ENCODE measurements at regions not wholly inside any gene's neighbourhood (a gene's known extent, or its start where the extent isn't known, plus 50 kb on each side); places are given as distances from the start of the nearest gene placed in this dataset.
"Not testable (repeated sequence)": the region's sequence is repeated elsewhere in the genome, so short reads cannot be mapped to it uniquely, and the experiment has no call there.

DNA sequence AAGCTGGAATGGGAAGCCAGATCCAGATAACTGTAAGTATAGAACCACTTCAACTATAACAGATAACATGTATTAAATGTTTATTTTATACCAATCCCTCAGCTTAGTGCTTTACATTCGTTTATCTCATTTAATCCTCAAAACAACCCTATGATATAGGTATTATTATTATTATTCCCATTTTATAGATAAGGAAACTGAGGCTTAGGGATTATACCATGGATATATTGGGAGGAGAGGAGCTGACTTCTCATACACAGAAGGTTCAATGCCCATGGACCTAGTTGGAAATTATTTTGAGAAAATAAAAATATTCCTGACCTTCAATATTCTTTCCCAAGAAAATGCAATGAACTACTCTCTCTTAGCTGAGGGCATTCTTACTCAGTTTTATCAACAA is 140.4 kb upstream of the C11orf58 start:
- TF ChIP-seq, protein P1, sequence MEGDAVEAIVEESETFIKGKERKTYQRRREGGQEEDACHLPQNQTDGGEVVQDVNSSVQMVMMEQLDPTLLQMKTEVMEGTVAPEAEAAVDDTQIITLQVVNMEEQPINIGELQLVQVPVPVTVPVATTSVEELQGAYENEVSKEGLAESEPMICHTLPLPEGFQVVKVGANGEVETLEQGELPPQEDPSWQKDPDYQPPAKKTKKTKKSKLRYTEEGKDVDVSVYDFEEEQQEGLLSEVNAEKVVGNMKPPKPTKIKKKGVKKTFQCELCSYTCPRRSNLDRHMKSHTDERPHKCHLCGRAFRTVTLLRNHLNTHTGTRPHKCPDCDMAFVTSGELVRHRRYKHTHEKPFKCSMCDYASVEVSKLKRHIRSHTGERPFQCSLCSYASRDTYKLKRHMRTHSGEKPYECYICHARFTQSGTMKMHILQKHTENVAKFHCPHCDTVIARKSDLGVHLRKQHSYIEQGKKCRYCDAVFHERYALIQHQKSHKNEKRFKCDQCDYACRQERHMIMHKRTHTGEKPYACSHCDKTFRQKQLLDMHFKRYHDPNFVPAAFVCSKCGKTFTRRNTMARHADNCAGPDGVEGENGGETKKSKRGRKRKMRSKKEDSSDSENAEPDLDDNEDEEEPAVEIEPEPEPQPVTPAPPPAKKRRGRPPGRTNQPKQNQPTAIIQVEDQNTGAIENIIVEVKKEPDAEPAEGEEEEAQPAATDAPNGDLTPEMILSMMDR (IDR thresholded peaks at IDR 0.05; ENCODE audit: extremely low read depth, insufficient read depth, missing control alignments): no peak
- DNase-seq (ENCODE audit: low spot score): no peak
- in situ Hi-C loops (cut with MboI; ENCODE audit: low pct_unique_long_range_greater_than_20kb, low sequenced_read_pairs, unreplicated experiment): no loop called here

GRCh38 chr11:16596231-16596630 is 142.2 kb upstream of the C11orf58 start:
- in situ Hi-C loops (cut with MboI; ENCODE audit: low pct_unique_long_range_greater_than_20kb, low sequenced_read_pairs, unreplicated experiment): no loop called here
- TF ChIP-seq, protein P1 (IDR thresholded peaks at IDR 0.05; ENCODE audit: extremely low read depth, insufficient read depth, missing control alignments): no peak
- no peak for DNase-seq (ENCODE audit: low spot score)

DNA sequence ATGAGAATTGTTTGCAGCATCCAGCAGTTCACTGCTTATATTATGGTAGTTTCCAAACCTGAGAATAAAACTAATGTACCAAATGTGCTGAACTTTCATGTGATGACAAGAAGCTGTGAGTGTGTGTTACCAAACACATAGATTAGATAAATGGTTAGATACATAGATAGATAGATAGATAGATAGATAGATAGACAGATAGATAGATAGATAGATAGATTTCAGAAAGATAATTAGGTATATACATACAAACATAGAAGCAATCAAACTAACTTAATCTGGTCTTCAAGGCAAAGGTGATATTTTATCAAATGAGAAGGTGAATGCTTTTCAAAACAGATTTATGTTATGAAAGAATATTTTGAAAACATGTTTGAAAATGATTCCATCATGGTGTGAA is 147.3 kb upstream of the C11orf58 start:
- in situ Hi-C loops (cut with MboI; ENCODE audit: low pct_unique_long_range_greater_than_20kb, low sequenced_read_pairs, unreplicated experiment): no loop called here
- TF ChIP-seq, protein P1 (IDR thresholded peaks at IDR 0.05; ENCODE audit: extremely low read depth, insufficient read depth, missing control alignments): no peak
- no peak for DNase-seq (ENCODE audit: low spot score)

DNA sequence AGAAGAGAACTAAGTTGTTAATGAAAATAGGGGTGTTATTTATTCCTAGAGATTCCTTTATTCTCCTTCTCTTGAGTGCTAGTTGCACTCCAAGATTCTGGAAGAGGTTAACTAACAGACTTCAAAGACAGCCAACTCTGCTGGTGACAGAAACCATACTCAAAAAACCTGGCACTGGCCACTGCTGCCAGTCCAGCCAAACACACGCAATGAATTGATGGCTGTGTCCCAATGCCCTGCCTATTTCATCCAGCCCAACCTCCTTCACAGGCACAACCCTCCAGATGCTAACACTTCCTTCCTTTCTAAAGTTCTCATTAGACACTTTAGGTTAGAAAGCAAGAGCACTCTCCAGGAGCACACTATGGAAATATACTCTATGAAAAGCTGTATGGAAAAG is 150.8 kb upstream of the C11orf58 start:
- DNase-seq (ENCODE audit: low spot score): no peak
- in situ Hi-C loops (cut with MboI; ENCODE audit: low pct_unique_long_range_greater_than_20kb, low sequenced_read_pairs, unreplicated experiment): no loop called here
- TF ChIP-seq, protein P1 (IDR thresholded peaks at IDR 0.05; ENCODE audit: extremely low read depth, insufficient read depth, missing control alignments): no peak

- TF ChIP-seq, protein P1 (IDR thresholded peaks at IDR 0.05; ENCODE audit: extremely low read depth, insufficient read depth, missing control alignments): no peak
- in situ Hi-C loops (cut with MboI; ENCODE audit: low pct_unique_long_range_greater_than_20kb, low sequenced_read_pairs, unreplicated experiment): no loop called here
- DNase-seq (ENCODE audit: low spot score): no peak
These were observed 153.9 kb upstream of the C11orf58 start for GRCh38 chr11:16584569-16584968.

GRCh38 chr11:16581078-16581477 is 157.4 kb upstream of the C11orf58 start:
- DNase-seq (ENCODE audit: low spot score); in situ Hi-C loops (cut with MboI; ENCODE audit: low pct_unique_long_range_greater_than_20kb, low sequenced_read_pairs, unreplicated experiment): not testable (repeated sequence)

DNA sequence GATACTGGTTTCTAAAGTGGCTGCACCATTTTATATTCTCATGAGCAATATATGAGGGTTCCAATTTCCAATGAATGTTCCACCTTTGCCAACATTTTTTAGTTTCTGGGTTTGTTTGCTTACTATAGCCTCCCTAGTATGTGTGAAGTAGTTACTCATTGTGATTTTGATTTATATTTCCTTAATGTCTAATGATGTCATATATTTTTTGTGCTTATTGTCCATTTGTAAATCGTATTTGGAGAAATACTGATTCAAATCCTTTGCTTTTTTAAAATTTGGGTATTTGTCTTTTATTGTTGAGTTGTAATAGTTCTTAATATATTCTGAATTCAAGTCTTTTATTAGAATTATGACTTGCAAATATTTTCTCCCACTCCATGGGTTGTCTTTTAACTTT is 161.0 kb upstream of the C11orf58 start:
- TF ChIP-seq, protein P1 (IDR thresholded peaks at IDR 0.05; ENCODE audit: extremely low read depth, insufficient read depth, missing control alignments): no peak
- in situ Hi-C loops (cut with MboI; ENCODE audit: low pct_unique_long_range_greater_than_20kb, low sequenced_read_pairs, unreplicated experiment): no loop called here
- no peak for DNase-seq (ENCODE audit: low spot score)

DNA sequence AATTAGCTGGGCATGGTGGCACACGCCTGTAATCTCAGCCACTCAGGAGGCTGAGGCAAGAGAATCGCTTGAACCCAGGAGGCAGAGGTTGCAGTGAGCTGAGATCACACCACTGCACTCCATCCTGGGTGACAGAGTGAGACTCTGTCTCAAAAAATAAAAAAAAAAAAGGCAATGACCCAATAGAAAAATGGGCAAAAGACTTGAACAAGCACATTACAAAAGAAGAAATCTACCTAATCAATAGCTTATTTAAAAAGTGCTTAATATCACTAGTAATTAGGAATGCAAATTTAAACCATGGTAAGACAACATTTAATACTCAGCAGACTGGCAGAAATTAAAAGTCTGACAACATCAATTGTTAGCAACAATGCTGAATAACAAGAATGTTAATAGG is 163.6 kb upstream of the C11orf58 start:
- in situ Hi-C loops (cut with MboI; ENCODE audit: low pct_unique_long_range_greater_than_20kb, low sequenced_read_pairs, unreplicated experiment): not testable (repeated sequence)

More for the DNA sequence above, 163.6 kb upstream of the C11orf58 start:
- DNase-seq (ENCODE audit: low spot score): not testable (repeated sequence)

Data from GM13977 (cell line).